NCI-H748 (cell line): ENCODE measurements at regions not wholly inside any gene's neighbourhood (a gene's known extent, or its start where the extent isn't known, plus 50 kb on each side); places are given as distances from the start of the nearest gene placed in this dataset.
A peak's percentile ranks its signal among the peaks of the same experiment; 100 is the strongest.

Source experiments
- DNase-seq: peaks from one replicate; lab custom pipeline; 2025; ENCODE audit not compliant: unreplicated experiment; lab: John Stamatoyannopoulos, UW

DNA sequence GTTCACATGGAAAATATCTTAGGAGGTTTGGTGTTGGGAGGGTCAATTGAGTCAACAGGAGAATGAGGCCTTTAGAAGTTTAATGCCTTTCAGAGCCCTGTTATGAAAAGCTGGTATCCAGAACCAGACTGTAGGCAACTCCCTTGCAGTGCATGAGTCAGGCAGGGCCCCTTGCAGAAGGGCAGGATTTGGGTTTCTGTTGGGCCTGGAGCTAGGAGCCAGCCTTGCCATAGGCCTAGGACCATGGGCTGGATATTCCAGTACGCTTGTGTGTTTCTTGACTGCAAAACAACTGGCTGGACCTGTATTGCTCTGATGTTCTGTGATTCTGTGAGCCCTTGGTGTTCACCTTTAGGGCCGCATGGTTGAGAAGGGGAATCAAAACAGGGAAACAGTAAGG, 121.8 kb upstream of the ADRA1D start:
- no peak for DNase-seq

DNA sequence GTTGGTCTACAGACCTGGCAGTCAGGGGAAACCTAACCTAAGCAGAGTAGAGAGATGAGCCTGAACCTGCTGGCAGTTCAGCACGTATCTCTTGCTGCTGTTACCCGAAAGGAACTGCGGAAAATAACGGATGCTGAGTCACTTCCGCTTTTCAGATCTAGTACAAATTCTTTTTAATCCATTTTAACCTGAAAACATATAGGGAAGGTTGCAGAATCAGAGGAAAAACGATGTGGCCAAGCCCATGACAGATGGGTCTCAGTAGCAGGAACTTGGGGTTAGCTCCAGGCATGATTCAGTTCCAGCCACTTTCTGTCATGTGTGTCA, 120.7 kb upstream of the ADRA1D start:
- DNase-seq: no peak

DNA sequence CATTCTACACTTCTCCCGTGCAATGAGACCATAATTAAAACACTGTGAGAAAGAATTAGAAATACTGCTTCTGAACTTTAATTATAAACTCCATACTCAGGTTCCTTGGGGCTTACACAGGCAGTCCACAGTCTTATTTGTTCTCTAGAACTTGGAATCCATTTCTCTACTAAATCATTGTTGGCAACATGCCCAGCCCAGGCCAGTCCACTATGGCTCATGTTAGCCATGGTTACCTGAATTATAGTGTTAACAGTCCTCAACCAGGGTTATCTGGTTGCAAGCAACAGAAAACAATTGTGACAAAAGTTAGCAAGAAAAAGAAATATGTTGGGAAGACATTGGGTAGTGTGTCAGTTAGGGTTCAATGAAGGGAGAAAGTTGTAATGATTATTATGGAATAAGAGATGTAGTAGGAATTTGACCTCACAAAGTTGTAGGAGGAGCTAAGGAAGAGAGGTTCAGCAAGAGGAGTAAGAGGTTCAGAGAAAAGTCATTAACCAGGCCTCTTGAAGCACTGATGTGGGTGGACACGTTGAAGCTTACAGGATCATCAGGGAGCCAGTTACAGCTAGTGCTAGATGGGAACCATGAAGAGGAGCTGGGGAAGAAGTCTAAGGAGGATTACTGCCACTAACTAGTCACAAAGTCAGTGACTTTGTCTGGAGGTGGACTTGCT, 120.2 kb upstream of the ADRA1D start:
- peak; percentile 29 for DNase-seq

DNA sequence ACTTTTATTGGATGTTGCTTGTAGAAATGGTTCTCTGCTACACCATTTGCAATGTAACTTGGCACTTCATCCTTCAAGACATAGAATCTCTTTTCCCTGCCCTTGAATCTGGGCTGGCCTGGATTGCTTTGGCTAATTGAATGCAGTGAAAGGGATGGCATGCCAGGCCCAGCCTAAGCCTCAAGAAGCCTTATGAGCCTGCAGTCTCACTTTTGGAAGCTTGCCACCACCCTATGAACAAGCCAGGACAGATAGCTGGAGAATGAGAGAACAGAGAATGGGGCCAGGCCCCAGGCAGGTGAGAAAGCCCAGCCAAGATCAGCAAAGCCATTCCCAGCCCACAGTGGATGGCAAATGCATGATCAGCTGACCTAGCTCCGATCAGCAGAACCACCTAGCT, 117.0 kb upstream of the ADRA1D start:
- DNase-seq: no peak

DNA sequence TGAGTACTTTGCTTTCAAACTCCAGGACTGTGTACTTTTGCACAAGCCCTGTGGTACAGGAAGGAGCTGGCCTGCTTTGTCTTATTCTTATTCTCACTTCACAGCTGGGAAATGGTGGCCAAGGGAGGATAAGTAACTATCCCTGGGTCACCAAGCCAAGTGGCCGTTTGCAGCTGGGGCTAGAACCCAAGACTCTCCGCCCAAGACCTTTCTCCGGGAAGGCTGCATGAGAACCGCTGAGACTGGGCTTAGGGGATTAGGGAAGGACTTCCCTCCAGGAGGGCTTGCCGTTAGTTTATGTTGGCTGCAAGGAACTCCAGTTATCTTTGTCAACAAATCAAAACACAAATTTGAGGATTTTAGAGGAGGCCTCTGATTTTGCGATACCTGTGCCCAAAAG, 109.5 kb upstream of the ADRA1D start:
- no peak for DNase-seq

DNA sequence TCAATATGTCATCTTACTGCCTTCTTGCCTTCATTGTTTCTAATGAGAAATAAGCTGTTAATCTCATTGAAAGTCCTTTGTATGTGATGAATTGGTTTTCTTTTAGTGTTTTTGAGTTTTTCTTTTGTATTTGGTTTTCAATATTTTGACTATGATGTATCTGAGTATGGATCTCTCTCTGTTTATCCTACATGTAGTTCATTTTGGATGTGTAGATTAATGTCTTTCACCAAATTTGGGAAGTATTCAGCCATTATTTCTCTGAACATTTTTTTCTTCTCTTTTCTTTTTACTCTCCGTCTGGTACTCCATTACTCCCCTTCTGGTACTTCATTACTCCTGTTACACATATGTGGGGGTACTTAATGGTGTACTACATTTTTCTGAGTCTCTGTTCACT, 103.3 kb upstream of the ADRA1D start:
- DNase-seq: no peak

DNA sequence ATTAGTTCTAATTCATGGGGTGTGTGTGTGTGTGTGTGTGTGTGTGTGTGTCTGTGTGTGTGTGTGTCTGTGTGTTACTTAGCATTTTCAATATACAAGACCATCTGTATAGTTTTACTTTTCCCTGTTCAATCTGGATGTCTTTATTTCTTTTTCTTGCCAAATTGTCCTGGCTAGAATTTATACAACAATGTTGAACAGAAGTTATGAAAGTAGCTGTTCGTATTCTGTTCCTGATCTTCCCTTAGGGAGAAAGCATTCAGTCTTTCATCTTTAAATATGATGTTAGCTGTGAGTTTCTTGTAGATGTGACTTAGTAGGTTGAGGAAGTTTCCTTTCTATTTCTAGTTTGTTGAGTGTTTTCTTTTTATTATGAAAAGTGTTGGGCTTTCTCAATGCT, 101.0 kb upstream of the ADRA1D start:
- no peak for DNase-seq

DNA sequence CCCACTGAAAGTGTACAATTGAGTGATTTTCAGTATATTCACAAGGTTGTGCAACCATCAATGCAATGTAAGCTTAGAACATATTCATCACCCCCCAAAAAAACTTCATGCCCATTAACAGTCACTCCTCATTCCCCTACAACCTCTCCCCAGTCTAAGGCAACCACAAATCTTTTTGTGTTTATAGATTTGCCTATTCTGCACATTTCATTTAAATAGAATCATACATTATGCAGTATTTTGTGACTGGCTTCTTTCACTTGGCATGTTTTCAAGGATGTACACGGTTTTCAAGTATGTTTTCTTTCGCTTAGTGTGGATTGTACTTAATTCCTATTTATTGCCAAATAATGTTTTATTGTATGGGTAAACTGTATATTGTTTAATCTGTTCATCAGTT, 95.6 kb upstream of the ADRA1D start:
- DNase-seq: no peak

DNA sequence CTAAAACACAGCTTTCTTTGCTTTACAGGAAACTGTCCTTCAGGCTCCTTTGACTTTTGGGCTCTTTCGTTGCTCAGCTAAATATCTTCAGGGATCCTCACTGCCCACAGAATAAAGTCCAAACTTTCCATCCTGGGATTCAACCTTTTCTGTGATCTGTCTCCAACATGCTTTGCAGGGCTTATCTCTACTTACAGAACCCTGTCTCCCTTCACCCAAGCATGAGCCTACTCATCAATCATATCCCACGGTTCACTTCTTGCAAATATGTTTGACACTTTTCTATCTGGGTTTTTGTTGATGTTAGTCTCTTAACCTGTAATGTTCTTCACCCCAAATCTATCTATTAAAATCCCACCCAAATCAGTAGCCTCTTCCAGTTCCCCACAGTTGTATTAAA, 93.5 kb upstream of the ADRA1D start:
- DNase-seq: no peak

DNA sequence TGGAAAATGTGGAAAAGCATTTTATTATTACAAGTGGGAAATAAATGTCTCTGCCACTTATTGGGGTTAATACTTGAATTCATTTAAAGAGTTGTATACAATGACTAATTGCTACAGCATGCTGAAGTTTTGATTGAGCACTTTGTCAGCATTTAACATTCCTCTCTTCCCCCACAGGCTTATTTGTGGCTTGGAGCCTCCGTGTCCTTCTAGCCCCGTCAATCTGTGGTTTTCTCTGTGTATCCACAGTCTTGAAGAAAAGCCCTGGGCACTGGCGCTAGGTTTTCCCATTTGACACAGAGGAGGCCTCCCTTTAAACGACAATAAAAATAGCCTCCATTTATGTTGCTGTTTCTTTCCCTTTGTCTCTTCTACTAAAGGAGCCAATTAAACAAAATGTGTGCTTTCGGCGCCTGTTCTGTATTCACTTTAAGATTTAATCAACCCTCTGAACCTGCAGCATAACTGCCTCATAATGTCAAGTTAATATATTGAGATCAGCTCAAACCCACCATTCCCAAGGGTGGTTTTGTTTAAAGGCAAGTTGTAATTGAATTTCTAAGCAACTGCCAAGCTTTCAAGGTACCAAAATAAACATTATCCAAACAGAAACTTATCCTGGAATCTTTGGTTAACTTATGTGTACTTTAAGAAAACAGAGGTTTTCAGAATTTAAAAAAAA, 92.9 kb upstream of the ADRA1D start:
- DNase-seq: no peak

DNA sequence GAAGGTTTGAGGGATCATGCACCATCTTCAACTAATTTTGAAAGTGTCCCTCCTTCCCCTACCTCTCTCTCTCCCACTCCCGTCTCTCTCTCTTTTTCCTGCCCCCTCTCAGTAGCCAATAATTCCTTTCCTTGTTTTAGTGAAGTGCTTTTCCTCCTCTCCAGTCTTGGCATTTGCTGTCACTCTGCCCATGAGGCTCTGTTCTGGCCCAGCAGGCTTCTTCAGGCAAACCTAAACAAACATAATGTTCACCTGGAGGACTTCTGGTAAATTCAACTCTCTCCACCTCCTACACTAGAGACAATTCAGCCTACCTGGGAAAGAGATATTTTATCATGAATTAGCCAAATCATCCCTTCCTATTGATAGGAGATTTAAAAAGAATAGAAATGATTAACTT, 86.6 kb upstream of the ADRA1D start:
- no peak for DNase-seq

DNA sequence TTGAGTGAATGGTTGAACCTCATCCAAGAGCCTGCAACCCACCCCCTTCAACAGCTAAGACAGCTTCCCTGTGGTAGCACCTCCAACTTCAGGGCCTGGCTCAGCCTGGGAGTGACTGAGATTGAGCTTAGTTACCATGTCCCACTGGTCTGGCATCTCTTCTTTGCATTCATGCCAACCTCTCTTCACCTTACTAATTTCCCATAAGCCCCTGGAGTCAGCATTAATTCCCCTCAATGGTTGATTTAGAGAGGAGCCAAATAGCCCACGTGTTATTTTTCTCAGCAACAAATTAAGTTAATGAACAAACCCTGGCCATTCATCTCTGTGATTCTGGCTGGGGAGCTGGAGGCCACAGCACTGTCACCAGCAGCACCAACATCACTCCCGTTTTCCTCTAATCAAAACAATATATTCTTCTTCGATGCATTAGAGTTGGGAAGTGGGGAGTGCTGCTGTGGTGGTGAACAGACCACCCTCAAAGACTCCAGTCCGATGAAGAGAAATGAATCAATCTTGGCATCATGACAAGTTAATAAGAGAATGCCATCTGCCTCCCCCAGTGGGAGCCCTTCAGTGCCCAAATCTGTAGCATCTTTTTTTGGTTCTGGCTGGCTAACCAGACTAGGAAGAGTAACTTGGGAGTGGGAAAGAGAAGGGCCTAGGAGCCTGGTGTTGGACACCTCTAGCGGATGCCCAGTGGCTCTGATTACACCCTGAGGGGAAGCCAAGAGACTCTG, 83.2 kb upstream of the ADRA1D start:
- DNase-seq: no peak

DNA sequence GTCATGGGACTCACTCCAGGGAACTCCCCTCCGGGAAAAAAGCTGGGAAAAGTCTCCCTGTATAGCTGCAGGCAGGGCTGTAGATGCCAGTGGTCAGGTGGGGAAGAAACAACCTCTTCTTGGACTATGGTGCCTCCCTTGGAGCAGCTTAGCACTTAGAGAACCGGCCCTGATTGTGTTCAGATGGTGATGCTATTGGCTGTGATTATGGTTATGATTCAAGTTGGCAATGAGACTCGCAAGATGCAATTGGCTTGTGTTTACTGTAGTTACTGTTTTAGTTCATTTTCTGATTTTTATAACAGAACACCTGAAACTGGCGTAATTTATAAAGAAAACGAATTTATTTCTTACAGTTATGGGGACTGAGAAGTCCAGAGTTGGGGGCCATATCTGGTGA, 80.9 kb upstream of the ADRA1D start:
- no peak for DNase-seq

DNA sequence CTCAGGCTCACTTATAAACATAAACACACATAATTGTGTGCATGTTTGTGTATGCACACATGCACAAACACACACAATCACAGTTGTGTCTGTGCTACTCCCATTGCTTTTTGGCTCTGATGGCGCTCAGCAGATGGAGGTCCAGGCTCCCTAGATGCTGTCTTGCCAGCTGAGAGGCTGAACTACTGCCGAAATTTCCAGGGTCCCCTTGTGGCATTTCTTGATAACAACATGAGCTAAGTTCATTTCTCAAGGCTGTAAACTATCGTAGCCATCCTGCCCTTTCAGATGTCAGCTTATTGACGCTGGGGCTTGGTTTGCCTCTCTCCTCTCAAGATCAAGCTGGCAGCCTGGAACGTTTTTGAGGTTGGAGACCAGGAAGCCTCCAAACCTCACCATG, 80.1 kb upstream of the ADRA1D start:
- no peak for DNase-seq

DNA sequence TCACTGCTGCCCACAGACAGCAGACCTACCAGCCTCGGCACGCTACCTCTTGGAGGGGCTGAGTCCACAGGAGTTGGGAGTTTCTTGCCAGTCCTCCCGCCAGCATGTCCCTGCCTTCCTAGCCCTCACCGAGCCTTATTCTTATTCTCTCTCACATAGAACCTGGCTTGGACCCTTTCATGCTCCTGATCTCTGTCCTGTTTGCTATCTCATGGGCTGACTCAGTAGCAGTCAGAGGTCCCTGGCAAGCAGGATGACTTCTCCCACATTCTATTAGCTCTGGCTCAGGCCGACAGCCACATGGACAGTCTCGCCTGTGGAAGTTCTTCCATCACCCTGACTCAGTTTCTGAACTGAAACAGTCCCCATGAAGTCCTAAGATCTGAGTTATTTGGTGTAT, 79.5 kb upstream of the ADRA1D start:
- no peak for DNase-seq

DNA sequence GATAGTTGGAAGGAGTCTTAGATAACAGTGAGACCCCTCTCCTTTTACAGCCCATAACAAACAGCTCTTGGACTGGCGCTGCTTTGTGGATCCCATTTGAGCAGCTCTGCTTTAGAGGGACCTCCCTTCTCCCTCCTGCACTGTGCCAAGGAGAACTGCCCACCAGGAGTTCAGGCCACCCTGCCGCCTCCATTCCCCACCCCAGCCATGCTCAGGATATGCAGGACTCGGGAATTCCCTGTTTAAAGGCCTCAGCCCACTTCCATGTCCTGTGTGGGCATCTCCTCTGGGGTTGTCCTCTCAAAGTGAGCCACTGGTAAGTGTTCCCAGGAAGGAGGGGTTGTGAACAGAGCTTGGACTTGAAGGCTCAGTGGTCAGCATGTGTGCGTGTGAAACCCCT, 78.9 kb upstream of the ADRA1D start:
- no peak for DNase-seq

DNA sequence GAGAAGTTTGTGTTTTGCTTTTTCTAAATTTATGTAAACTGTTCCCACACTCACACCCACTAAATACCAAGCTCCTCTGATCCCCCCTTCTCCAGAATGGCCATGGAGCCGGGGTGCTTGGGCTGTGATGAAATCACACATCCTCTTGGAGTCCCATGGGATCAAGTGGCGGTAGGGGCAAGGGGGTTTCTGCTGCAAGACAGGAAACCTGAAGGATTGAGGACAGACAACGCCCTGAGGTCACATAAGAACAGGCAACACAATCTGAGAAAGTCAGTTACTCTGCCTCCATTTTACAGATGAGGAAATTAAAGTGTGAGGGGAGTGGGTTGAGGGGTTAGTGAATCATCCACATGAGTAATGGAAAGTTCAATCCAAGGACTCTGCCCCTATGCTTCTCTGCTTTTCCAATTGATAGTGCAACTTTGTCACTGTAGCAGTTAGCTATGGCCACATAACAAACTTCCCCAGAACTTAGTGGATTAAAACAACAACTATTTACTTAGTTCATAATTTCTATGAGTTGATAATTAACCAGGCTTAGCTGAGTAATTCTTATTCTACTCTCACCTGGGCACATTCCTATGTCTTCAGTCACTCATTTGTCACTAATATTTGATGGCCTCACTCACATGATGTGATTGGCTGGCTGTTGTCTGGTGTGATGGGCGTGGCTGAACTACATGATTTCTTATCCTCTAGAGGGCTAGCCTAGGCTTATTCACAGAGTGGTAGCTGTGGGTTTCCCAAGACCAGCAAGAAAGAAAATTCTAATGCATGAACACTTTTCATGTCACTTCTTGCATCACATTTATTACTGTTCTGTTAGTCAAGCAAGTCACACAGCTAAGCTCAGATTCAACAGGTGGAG, 77.3 kb upstream of the ADRA1D start:
- DNase-seq: no peak

DNA sequence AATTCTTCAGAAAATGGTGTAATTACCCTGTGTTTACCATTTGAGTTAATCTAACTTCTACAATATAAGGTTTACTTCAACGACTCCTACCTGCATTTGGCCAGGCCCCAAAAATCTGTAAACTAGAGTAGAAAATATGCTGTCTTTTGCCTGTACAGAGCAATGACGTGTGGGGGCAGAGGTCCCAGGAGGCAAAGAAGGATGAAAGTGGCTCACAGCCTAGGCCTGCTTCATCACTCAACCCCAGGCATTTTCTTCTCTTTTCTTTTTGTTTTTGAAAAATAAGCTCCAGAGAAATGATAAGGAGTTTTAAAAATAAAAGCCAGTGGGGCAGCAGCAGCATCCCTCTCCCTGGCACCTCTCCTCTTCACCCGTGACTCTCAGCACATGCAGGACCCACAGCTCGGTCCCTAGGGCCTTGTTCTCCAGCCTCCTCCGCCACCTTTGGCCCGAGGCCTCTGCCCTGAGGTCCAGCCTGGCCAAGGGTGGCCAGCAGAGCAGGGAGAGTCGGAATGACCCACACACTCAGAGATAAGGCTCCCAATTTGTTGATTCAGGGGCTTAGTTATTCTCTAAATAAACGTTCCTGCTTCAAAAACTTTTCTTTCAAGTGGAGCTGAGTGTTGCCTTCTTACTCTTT, 76.6 kb upstream of the ADRA1D start:
- DNase-seq: no peak

DNA sequence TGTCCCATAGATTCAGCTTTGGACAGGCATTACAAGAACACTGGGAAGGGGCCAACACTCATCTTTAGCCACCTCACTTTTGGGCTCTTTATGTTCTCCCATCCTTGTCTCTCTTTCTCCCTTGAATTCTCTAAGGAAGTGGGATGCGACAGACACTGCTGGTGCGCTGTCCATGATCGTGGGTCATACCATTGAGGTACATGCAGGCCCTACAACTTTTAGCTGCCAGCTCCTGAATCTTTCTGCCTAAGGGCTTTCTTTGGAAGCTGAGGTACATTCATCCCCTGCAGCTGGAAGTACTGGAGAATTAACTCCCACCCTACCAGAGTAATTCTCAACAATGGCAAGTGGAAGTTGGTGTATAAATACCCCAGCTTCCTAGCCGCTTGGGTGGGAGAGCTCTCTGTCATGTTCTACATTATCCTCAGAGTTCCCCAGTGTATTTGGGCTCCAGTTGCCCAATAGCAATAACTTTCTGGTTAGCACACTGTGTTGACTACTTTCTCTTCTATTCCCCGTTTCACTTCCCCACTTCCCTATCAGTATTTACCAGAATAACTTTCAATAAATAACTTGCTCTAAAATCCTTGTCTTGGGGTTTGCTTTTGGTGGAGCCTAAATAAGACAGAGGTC, 75.6 kb upstream of the ADRA1D start:
- DNase-seq: no peak

DNA sequence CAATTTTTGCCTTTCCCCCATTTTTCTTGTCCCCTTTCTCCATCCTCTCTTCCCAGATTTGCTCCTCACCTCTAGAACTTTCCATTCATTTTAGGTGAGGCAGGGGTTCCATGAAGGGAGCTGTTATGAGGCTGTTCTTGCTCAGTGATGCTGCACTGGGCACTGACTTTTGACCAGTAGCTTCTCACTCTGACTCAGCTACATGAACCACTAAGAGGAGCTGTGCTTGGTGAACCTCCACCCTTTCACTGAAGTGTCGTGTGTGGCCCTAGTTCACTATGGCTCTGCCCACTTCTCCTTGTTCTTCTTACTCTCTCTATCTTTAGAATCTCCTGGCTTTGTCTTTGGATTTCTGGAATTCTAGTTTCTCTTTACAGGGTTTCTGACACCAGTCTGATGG, 73.4 kb upstream of the ADRA1D start:
- no peak for DNase-seq

DNA sequence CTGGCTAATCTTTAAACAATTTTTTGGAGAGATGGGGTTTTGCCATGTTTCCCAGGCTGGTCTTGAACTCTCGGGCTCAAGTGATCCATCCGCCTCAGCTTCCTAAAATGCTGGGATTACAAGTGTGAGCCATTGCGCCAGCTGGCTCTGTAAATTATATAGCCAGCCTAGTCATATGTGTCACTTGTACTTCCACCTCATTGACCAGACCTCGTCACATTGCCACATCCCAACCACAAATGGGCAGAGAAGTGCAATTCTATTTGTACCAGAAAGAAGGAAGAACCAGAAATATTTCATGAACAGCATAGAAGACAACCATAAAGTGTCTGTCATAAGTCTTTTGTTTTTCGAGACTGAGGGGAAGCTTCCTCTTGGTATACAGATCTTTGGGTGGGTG, 71.2 kb upstream of the ADRA1D start:
- no peak for DNase-seq
